ENCODE measurements at regions not wholly inside any gene's neighbourhood (a gene's known extent, or its start where the extent isn't known, plus 50 kb on each side); places are given as distances from the start of the nearest gene placed in this dataset.

DNA sequence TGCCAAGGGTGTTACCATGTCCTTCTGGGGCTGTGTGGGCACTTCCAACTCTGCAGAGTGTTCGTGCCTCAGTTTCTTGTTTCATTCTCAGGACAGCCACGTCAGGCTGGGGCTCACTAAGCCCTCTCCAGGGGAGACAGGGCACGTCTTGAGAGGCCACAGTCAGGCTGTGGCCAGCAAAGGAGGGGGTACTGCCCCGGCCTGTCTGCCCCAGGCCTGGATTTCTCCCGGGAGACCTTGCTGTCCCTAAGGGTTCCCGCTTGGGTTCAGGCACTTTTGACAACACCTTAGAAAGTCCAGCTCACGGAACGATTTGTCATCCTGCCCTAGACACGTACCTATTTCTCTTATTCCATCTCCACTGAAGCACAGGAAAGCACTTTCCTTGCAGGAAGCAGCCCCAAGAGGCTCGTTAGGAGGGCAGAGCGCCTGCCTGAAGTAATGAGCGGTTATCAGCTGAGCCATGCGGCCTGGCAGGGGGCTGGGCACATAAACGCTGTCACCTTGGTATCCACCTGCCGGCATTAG is 290.4 kb upstream of the RTL1 start:
- no peak for DNase-seq (ENCODE audit: low read depth)

DNA sequence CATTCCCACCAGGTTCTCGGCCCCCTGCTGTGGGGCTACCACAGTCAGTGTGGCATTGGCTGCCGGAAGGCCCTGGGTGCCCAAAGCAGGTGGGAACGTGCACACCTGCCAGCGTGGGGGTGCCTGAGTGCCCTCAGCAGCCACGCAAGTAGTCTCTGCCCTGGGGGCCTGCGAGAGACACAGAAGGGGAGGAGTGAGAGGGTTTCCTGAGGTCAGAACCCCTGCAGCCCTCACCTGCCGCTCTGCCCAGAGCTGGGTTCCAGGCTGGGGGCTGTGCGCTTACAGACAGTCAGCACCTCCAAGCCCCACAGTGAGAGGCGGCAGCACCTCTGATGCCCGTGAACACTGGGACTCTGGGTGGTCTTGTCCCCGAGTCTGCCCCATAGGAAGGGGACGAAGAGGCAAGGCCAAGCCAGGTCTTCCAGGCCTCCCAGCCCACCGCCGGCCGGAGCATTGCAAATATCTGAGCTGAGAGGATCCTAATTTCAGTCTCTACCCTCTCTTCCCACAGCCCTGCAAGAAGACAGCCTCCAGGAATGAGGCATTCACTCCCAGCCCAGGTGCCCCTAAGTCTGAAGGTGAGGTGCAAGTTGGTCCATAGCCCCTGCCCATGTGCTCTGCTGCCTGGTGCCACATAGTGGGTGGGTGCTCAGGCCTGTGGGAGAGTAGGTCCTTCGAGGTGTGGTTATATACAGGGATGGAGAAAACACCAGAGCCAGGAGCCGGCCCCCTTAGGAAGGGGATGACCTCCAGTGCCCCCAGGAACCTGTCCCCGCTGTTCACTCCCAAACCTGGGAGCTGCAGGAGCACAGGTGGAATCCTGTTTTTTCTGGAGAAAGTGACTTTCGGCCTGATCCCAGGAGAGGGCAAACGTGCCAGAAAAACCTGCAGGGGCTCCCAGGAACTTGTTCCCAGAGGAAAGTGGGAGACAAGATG is 291.1 kb upstream of the RTL1 start:
- DNase-seq (ENCODE audit: low read depth) = no peak

DNA sequence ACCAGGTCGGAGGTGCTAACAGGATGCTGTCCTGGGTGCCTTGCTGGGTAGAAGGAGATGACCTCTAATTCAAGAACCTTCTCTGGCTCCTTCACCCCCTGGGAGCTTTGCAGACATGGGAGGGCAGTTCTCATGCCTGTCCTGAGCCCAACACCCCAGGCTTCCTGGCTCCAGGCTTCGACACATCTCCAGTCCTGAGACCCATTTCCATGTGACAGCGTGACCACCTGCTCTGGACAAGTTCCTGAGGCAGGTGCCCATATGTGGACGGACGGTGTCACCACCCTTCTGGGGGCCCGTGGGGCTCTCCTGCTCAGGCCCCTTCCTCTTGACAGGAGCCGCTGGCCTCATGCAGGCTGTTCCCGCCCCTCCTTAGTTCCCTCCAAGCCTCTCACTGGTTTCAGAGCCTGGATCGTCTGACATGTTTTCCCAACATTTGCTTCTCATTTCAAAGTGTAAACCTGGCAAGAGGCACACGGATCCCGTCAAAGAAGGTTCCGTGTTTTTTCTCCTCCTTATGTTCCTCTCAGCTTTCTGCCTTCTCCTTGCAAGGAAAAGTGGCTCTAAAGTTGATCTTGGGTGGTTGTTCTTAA is 291.9 kb upstream of the RTL1 start:
- DNase-seq (ENCODE audit: low read depth) = no peak

DNA sequence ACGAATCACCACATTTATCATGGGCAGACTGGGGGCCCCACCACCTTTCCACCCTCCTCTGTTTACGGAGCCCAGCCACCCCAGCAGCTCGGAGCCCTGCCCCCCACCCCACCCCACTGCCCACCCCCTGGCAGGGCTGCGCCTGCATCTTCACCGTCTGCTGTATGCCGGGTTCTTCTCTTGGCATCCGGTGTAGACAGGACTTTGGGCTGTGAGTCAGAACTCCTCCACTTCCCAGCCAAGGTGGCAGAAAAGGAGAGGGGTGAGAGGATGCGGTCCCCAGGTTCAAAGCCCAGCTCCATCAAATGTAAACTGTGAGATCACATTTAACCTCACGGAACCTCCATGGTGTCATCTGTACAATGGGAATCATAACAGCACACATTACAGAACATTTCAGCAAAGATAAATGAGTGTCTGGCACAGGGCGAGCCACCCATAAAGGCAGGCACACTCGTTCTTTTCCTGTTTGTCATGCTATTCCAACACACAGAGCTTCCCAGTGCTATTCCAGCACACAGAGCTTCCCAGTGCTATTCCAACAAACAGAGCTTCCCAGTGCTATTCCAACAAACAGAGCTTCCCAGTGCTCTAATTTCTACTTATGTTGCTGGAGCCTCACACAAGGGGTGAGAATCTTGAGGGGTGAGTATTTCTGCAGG is 292.7 kb upstream of the RTL1 start:
- no peak for DNase-seq (ENCODE audit: low read depth)

DNA sequence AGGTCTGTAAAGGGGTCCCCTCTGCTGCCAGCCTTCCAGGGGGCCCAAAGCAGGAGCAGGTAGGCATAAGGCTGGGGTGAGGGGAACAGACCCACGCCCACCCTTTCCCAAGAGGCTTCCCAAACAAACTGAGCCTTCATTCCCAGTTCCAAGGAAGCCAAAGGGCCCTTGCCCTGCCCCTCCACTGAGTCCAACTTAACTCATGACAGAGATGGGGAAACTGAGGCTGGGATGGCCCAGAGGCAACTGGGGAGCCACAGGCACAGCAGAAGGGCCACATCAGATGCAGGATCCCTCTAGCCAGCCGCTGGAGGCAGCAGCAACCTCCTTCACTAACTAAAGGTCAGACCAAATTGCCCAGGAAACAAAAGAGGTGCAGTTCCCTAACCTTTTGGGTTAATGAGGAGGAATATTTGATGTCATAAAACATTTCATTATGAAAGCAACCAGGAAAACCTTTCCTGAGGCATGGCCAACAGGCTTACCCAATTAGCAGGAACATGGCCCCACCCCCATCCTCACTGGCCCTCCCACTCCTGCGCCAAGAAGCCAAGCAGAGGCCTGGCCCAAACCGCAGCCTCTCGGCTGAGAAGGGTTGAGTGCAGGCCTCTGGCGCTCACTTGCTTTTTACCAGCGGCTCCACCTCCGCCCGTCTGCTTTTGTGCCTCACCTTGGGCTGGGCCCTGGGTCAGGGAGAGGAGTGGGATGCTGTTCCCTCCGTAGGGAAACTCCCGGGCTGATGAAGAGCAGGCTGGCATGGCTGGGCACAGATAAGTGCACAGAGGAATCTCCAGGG is 293.5 kb upstream of the RTL1 start:
- no peak for DNase-seq (ENCODE audit: low read depth)

DNA sequence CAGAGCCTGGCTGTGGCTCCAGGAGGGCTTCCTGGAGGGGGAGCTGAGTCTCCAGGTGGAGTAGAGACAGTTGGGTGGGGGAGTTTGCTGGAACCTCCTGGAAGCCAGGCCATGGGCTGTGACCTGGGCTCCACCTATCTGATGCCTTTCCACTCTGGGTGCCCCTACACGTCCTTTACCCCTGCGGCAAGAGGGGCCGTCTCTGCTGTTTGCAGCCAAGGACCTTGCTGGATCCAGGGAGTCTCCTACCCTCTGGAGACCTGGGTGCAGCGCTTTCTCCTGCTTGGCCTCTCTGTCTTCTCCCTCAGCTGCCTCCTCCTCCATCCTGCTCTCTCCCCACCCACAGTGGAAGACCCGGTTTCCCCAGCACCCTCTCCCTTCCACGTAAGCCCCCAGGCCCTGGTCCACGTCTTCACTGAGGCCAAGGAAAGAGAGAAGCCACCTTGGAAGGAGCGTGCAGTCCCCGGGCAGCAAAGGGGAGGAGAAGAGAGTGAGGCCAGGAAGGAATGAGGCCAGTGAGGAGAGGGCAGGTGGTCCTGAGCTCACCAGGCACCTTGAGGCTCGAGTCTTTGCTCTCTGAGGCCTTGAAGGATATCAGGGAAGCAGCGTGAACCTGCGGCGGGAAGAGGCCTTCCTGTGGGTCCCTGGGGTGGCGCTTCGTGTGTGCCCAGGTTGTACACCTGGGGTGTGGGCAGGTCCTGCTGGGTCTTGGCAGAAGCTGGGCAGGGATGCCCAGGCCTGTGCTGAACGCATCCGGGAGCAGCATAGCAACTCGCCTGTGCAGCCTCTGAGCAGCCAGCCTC is 294.3 kb upstream of the RTL1 start:
- no peak for DNase-seq (ENCODE audit: low read depth)

DNA sequence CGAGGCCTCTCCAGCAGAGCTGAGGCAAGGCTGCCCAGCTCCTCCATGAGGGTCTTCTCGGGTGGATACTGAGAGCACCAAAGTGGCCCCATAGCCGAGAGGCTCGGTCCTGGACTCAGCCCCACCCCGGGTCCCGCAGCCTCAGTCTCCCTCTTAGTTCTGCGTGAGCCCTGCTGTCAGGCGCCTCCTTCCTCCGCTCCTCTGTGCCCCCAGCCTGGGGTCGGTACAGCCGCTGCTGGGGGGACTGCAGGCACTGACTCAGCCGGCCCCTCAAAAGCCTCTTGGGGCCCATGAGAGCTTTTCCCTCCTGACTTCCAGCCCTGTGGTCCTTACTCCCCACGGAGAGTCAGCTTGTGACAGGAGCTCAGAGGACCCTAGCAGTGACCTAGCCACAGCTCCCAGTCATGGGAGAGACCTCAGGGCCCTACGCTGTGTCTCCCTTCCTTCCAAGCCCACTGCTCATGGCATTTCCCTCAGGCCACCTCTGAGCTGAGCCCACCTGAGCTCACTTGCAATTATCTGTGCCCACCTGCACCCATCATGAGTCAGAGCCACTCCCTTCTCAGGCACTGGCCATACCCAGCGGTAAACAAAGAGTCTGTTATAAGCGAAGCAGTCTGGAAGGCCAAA is 295.0 kb upstream of the RTL1 start:
- DNase-seq (ENCODE audit: low read depth) = no peak

DNA sequence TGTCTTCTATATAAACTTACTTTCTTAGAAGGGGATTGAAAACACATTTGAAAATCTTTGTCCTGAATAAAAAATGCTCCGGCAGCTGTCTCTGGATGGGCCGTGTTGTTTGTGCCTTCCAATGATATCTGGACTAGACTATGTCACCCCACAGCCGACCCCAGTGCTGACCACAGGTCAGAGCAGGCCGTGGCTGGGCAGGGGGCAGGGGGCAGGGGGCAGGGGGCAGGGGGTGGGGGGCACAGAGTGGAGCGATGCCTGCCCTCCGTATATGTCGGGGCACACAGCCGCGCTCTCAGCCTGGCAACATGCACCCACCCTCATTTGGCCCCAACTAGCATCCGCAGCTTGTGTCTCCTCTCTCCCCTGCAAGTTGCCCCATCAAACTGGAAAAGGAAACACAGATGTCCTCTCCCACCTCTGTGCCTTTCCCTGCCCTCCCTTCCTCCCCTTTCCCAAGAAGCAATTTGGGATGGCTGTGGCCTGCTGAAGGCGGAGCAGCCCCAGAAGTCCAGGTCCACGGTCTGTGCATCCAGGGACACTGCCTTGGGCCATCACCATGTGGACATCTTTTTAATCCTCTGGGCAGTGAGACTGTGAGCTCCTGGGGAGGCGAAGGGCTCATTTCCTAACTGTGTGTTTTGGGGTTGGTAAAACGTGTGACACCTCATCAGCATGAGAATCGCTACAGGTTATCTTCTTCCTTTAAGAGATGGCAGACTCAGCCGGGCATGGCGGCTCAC is 295.7 kb upstream of the RTL1 start:
- no peak for DNase-seq (ENCODE audit: low read depth)

DNA sequence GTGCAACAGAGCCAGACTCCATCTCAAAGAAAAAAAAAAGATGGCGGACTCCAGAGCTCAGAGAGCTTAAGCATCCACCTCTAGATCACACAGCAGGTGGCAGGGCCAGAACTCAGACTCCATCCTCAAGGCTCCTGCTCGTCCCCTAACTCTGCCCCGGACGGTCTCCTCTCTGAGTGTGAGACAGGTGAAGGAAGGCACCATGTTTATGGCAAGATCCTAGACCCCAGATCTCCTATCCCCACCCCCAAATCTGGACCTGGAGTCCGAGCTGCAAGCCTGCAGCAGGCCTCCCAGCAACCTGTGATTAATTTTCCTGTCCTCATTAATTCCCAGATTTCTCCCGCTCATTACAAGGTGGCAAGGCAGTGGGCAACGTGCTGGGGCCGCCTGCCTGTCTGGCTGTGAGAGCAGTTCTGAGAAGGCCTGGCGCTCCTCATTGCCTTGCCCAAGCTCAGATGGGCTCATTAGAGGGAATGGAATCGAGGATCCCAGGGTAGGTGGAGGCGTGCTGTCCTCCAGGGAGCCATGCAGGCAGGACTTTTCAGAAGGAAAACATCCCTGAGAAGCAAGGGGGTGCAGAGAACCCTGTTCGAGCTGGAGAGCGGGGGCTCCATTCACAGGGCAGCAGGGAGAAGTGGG is 296.6 kb upstream of the RTL1 start:
- no peak for DNase-seq (ENCODE audit: low read depth)

DNA sequence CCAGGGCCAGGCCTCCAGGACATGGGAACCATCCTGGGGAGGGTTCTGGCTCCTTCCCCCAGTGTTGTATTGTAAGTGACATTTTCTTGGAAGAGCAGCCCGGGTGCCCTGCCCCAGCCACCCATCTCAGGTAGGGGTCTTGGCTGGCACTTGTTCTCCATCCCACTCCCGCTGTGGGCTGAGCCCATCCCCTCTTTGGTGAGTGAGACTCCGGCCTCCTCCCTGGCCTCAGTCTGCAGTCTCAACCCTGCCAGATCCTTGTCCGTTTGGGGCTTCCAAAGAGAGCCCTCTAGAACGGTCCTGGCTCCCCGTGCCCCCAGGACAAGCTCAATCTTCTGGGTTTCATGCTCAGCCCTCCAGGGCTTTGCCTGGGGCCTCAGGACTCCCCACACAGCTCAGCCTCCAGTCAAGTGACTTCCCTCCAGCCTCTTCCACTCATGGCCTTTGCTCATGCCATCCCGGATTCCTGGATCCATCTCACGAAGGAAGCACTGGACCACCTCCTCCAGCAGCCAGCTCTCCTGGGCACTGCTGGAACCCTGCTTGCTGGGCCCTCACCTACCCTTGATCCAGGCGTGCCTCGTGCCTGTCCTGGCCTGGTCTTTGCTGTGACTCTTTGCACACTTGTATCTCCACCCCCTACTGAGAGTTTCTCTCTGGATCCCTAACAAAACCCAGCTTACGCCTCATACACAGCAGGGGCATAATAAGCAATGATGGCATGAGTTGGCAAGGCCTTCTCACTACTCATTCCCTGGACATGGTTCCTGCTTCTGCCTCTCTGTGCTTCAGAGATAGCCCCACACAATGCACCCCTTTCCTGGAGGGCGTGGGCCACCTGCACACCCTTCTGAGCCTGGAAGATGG is 297.4 kb upstream of the RTL1 start:
- DNase-seq (ENCODE audit: low read depth) = no peak

DNA sequence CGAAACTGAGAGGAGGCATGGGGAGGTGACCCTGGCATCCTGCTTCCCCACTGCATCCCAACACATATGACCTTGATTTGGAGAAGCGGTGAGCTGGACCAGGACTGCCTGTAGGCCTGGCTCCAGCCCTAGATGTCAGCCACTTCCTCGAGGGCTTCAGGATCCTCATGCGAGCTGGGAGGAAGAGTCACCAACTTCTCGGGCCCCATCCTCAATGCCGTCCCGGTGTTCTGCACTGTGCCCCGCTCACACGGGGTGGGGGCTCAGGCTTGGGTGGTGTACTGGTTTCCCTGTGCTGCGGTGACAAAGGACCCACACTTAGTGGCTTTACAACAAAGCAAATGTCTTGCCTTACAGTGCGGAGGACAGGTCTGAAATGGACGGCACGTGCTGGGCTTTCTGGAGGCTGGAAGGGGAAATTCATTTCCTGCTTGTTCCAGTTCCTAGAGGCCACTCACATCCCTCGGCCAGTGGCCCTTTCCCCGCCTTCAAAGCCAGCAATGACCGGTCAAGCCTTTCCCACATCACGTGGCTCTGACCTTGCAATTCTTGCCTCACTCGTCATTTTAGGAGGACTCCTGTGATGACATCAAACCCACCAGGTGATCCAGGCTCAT is 298.1 kb upstream of the RTL1 start:
- DNase-seq (ENCODE audit: low read depth) = no peak

DNA sequence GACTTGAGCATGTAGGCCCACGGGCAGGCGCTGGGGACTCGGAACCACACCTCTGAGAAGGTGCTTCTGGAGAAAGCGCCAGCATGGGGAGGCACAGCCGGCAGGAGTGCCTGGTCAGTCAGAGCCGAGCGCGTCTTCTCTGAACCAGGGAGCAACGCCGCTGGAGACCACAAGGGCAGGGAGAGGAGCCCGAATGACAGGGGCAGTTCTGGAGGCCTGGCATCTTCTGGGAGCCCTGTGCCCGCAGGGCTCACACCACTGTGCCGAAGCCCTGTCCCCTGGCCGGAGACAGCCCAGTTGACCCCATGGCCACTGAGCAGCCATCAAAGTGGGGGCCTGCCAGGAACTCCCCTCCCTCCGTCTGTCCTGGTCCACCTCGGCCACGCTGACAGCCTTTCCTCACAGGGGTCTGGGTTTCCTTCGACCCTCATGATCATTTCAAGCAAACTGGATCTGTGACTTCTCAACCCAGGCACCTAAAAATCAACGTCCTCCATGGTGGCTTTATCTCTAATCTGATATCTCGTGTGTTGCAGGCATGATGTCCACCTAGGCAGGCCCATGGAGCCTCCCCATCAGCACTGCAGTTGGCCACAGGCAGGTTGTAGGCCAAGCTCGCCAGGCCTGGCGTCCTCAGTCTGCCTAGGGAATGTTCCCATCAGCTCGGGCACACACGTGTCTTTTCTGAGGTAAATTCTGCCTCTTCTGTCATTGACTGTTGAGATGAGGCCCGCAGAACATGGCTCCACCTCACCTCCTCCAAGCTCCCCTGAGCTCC is 299.3 kb upstream of the RTL1 start:
- no peak for DNase-seq (ENCODE audit: low read depth)

DNA sequence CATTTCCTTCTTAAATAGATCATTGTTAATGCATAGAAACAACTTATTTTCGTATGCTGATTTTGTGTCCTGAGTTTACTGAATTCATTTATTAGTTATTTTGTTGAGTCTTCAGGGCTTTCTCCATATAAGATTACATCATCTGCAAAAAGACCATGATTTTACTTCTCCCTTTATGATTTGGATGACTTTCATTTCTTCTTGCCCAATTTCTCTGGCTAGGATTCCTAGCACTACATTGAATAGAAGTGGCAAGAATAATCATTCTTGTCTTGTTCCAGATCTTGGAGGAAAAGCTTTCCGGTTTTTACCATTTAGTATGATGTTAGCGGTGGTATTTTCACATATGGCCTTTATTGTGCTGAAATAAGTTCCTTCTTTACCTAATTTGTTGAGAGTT is 303.0 kb upstream of the RTL1 start:
- DNase-seq (ENCODE audit: low read depth) = no peak

DNA sequence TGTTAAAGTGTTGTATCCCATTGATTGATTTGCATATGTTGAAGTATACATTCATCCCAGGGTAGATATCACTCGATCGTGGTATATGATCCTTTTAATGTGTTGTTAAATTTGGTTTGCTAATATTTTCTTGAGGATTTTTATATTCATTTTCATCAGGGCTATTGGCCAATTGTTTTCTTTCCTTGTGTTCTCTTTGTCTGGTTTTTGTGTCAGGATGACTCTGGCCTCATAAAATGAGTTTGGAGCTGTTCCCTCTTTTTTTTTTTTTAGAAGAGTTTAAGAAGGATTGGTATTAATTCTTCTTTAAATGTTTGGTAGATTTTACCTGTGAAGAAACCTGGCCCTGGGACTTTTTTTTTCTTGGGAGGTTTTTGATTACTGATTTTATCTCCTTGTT is 303.5 kb upstream of the RTL1 start:
- no peak for DNase-seq (ENCODE audit: low read depth)

DNA sequence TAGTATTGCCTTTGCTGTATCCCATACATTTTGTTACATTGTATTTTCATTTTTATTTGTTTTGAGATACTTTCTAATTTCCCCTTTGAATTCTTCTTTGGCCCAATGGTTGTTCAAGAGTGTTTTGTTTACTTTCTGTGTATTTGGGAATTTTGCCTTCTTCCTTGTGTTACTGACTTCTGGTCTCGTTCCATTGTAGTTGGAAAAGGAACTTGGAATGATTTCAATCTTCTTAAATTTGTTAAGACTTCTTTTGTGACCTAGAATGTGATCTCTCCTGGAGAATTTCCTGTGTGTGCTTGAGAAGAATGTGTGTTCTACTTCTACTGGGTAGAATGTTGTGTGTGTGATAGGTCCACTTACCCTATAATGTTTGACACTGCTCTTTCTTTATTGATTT is 304.4 kb upstream of the RTL1 start:
- no peak for DNase-seq (ENCODE audit: low read depth)

DNA sequence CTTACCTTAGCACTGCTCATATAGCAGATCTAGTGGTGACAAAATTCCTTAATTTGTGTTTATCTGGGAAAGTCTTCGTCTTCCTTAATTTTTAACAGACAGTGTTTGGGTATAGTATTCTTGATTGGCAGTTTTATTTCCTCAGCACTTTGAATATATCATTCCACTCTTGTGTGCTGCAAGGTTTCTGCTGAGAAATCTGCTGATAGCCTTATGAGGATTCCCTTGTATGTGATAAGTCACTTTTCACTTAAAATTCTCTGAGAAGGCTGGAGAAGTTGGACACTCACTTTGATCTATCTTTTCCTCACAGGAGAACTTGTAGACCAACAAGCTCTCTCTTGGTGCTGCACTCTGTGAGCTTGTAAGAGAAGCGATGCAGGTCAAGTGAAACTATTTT is 306.1 kb upstream of the RTL1 start:
- DNase-seq (ENCODE audit: low read depth) = no peak

DNA sequence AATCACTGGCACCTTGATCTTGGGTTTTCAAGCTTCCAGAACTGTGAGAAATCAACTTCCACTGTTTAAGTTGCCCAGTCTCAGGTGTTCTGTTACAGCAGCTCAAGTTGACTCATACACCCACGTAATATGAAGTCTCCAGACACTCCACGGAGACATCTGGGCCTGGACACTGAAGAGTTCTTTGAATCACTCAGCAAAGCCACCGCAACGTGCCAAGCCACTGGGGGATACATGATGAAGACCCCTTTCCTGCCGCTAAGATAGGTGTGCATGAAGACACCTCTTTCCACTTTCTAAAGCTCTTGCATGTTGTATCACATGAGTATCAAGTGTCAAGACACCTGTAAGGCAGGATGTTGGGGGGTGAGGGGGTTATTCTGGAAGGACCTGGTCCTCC is 311.7 kb upstream of the RTL1 start:
- no peak for DNase-seq (ENCODE audit: low read depth)
